Heart left ventricle (tissue), 16 donors: ENCODE measurements at regions not wholly inside any gene's neighbourhood (a gene's known extent, or its start where the extent isn't known, plus 50 kb on each side); places are given as distances from the start of the nearest gene placed in this dataset.

Source experiments
- ATAC-seq, 4 donors: fragments of 200-7000 bp; cut with Tn5 transposase; one replicate each; pipeline ENCODE4 v1.9.1; 2020 to 2022; ENCODE audit warnings: moderate library complexity in 4 of 4, mild to moderate bottlenecking in 3 of 4, moderate number of reproducible peaks in 1 of 4
- DNase-seq, 5 donors: peaks; one replicate each; pipeline ENCODE4 v3.0.0-alpha.2; 2020
- H3K27ac ChIP-seq, 12 donors: fragments of 200-600 bp; sonication (generic) in 4 of 12; one replicate each; pipeline versions ENCODE4 v1.5.0 to v1.8.0; 2016 to 2022; ENCODE audit warnings: mild to moderate bottlenecking in 2 of 12
- H3K27me3 ChIP-seq, 9 donors: fragments of 200-600 bp; sonication (generic) in 2 of 9; one replicate each; pipeline versions ENCODE4 v1.5.1 to v1.8.0; 2016 to 2022; ENCODE audit warnings: mild to moderate bottlenecking in 3 of 9
- H3K36me3 ChIP-seq, 9 donors: fragments of 200-600 bp; sonication (generic) in 2 of 9; one replicate each; pipeline versions ENCODE4 v1.5.0 to v1.8.0; 2018 to 2022; ENCODE audit warnings: mild to moderate bottlenecking in 2 of 9
- H3K4me1 ChIP-seq, 12 donors: fragments of 200-600 bp; sonication (generic) in 4 of 12; one replicate each; pipeline versions ENCODE4 v1.5.0 to v1.8.0; 2016 to 2022; ENCODE audit warnings: mild to moderate bottlenecking in 3 of 12
- H3K4me3 ChIP-seq, 12 donors: fragments of 200-600 bp; sonication (generic) in 4 of 12; one replicate each; pipeline versions ENCODE4 v1.5.0 to v1.8.0; 2017 to 2022; ENCODE audit warnings: mild to moderate bottlenecking in 9 of 12, moderate library complexity in 4 of 12
- H3K9me3 ChIP-seq, 12 donors: fragments of 200-600 bp; sonication (generic) in 4 of 12; one replicate each; pipeline versions ENCODE4 v1.5.0 to v1.8.0; 2016 to 2022; ENCODE audit warnings: mild to moderate bottlenecking in 1 of 12
- POLR2A ChIP-seq, 2 donors: fragments of 450-650 bp; IDR thresholded peaks; one replicate each; pipeline ENCODE4 v1.6.1; 2017; ENCODE audit warnings: antibody characterized with exemption in 2 of 2, mild to moderate bottlenecking in 2 of 2, moderate library complexity in 2 of 2
- WGBS, 4 donors: extraction: QIAGEN DNeasy Blood & Tissue Kit in 2 of 4; methylation state at CpG; one replicate each; pipeline versions ENCODE4 v1.1.5 to v1.1.7; 2013 to 2018; 5-methylcytosine and 5-hydroxymethylcytosine counted together
- intact Hi-C, 10 donors: fragments of 100-400 bp; cut with DNase I; formaldehyde crosslinking; loops; one replicate each; pipeline versions ENCODE4 v1.11.1 to v1.14.2; 2022
- TF ChIP-seq, protein P1 (sequence below), 12 donors: fragments of 200-600 bp; sonication (generic) in 4 of 12; IDR thresholded peaks; one replicate each; pipeline versions ENCODE4 v1.5.0 to v1.8.0; 2018 to 2022; ENCODE audit warnings: antibody characterized with exemption in 12 of 12, mild to moderate bottlenecking in 5 of 12
- donor health status: ischemic (EF 13 %, LVEDD 7.1; RV severe dilation, severe dysfunction).
- donor health status: healthy with polysubstance abuse.
- donor health status: DM: no; HTN: yes; CAD: no.
- donor health status: DM: no; HTN: no; CAD: no.
- donor health status: ischemic (EF 25% LVEDD 6.9; RV normal size, moderate dysfunction).
- donor health status: ischemic (EF 25% LVEDD 5.7; RV mildly dilated, moderate dysfunction).
- donor health status: healthy.
- donor health status: DM: yes; HTN: yes; CAD: no.
- donor health status: ischemic (EF 35%, LVEDD 5.7; RV mildly dilated, moderate dysfunction).
- donor health status: nonischemic (EF 11% LVEDD 7.7; RV severe dilation, severe dysfunction).
- donor health status: DM: yes; HTN: yes; CAD: no.
- donor health status: PGD.
- donor health status: ischemic (EF 29% LVEDD 5.4; RV normal size, mild dysfunction).
- donor health status: nonischemic (EF 23%, LVEDD 6.1; RV moderate dilation, normal function).

GRCh38 chrX:39541881-39542280 is 555.9 kb downstream of the BCOR start:
- H3K4me1 ChIP-seq = no peaks in the 10 kb centered on the region
- H3K27ac ChIP-seq = no peak overlapping the region
- DNase-seq = no peak
- H3K4me3 ChIP-seq = no peak overlapping the region
- TF ChIP-seq, protein P1, sequence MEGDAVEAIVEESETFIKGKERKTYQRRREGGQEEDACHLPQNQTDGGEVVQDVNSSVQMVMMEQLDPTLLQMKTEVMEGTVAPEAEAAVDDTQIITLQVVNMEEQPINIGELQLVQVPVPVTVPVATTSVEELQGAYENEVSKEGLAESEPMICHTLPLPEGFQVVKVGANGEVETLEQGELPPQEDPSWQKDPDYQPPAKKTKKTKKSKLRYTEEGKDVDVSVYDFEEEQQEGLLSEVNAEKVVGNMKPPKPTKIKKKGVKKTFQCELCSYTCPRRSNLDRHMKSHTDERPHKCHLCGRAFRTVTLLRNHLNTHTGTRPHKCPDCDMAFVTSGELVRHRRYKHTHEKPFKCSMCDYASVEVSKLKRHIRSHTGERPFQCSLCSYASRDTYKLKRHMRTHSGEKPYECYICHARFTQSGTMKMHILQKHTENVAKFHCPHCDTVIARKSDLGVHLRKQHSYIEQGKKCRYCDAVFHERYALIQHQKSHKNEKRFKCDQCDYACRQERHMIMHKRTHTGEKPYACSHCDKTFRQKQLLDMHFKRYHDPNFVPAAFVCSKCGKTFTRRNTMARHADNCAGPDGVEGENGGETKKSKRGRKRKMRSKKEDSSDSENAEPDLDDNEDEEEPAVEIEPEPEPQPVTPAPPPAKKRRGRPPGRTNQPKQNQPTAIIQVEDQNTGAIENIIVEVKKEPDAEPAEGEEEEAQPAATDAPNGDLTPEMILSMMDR (IDR thresholded peaks at IDR 0.05) = no peak
- TF ChIP-seq POLR2A (IDR thresholded peaks at IDR 0.05) = no peak
- peaks cover 0 to 11% (median 0%) of the 10 kb centered on the region in 12 donors for H3K9me3 ChIP-seq
- H3K36me3 ChIP-seq = no peaks in the 10 kb centered on the region
- WGBS, 4 donors = 80 to 91% (median 81%) methylated on average over 5 of the region's 5 CpGs
- peaks cover 0 to 9% (median 0%) of the 10 kb centered on the region in 9 donors for H3K27me3 ChIP-seq
- no peak for ATAC-seq
- intact Hi-C loops = no loop called here

GRCh38 chrX:39542316-39542715 is 555.4 kb downstream of the BCOR start:
- 78 to 89% (median 81%) methylated on average over 1 to 12 of the region's 12 CpGs for WGBS, 4 donors
- H3K4me1 ChIP-seq = no peaks in the 10 kb centered on the region
- no peak overlapping the region for H3K4me3 ChIP-seq
- no peak overlapping the region for H3K27ac ChIP-seq
- DNase-seq (no peak), ATAC-seq (no peak)
- peaks cover 0 to 5% (median 0%) of the 10 kb centered on the region in 9 donors for H3K27me3 ChIP-seq
- intact Hi-C loops = no loop called here
- H3K9me3 ChIP-seq = peaks cover 0 to 11% (median 0%) of the 10 kb centered on the region in 12 donors
- TF ChIP-seq, protein P1 (IDR thresholded peaks at IDR 0.05) = no peak
- TF ChIP-seq POLR2A (IDR thresholded peaks at IDR 0.05) = no peak
- no peaks in the 10 kb centered on the region for H3K36me3 ChIP-seq

DNA sequence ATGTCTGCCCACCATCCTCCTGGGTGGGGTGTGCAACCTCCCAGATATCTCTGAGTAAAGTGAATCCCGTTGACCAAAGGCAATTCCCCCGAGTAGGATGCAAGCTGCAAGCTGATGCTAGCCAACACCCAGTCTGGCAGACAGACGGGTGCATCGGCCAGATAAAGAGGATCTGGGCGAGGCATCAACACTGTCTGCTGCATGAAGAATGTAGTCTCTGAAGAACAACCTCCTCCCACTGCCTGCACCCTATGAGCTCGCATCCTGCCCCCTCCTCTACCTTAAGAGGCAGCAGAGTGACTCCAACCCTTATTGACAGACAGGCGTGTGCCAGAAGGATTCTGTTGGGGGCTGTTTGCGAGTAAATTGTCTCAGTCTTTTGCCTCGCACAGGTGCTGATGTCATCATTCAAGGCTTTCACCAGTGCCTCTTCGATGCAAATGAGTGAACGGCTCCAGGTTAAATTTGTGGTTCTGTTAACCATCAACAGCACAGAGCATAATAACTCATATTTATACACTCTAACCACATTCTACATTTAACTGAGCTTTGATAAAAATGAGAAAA is 546.9 kb downstream of the BCOR start:
- Histone ChIP-seq H3K4me1 (no peaks in the 10 kb centered on the region), H3K4me3 (no peak overlapping the region), H3K9me3 (peaks cover 0 to 22% (median 0%) of the 10 kb centered on the region in 12 donors), H3K27me3 (peaks cover 0 to 5% (median 0%) of the 10 kb centered on the region in 9 donors), H3K27ac (no peak overlapping the region), H3K36me3 (no peaks in the 10 kb centered on the region)
- no peak for DNase-seq
- TF ChIP-seq POLR2A (IDR thresholded peaks at IDR 0.05) = no peak
- TF ChIP-seq, protein P1 (IDR thresholded peaks at IDR 0.05) = no peak
- 53 to 69% (median 61%) methylated on average over 7 to 11 of the region's 11 CpGs for WGBS, 4 donors
- no peak for ATAC-seq
- intact Hi-C loops = no loop called here

- 34 to 58% (median 49%) methylated on average over 2 of the region's 2 CpGs for WGBS, 4 donors
- DNase-seq = no peak
- peaks cover 0 to 22% (median 0%) of the 10 kb centered on the region in 12 donors for H3K9me3 ChIP-seq
- H3K4me1 ChIP-seq = no peaks in the 10 kb centered on the region
- intact Hi-C loops = no loop called here
- H3K27ac ChIP-seq = no peak overlapping the region
- ATAC-seq = no peak
- no peak for TF ChIP-seq POLR2A (IDR thresholded peaks at IDR 0.05)
- TF ChIP-seq, protein P1 (IDR thresholded peaks at IDR 0.05) = no peak
- no peak overlapping the region for H3K4me3 ChIP-seq
- peaks cover 0 to 5% (median 0%) of the 10 kb centered on the region in 9 donors for H3K27me3 ChIP-seq
- no peaks in the 10 kb centered on the region for H3K36me3 ChIP-seq
Measured at GRCh38 chrX:39551762-39552161, 546.0 kb downstream of the BCOR start.
